ENCODE measurements at regions not wholly inside any gene's neighbourhood (a gene's known extent, or its start where the extent isn't known, plus 50 kb on each side); places are given as distances from the start of the nearest gene placed in this dataset.
"Not testable (repeated sequence)": the region's sequence is repeated elsewhere in the genome, so short reads cannot be mapped to it uniquely, and the experiment has no call there.

GRCh38 chr3:167033866-167034265, 346.2 kb downstream of the ZBBX start:
- no peak for TF ChIP-seq CTCF (IDR thresholded peaks at IDR 0.05; ENCODE audit: unreplicated experiment in 3 of 3)
- Mint-ChIP-seq H3K4me1 (peaks cover 24% of the 10 kb centered on the region), H3K27me3 (ENCODE audit: low read depth) (no peaks in the 10 kb centered on the region), H3K27ac (no peak overlapping the region), H3K9me3 (no peaks in the 10 kb centered on the region), H3K4me3 (no peak overlapping the region), H3K36me3 (ENCODE audit: low read depth) (no peaks in the 10 kb centered on the region)

DNA sequence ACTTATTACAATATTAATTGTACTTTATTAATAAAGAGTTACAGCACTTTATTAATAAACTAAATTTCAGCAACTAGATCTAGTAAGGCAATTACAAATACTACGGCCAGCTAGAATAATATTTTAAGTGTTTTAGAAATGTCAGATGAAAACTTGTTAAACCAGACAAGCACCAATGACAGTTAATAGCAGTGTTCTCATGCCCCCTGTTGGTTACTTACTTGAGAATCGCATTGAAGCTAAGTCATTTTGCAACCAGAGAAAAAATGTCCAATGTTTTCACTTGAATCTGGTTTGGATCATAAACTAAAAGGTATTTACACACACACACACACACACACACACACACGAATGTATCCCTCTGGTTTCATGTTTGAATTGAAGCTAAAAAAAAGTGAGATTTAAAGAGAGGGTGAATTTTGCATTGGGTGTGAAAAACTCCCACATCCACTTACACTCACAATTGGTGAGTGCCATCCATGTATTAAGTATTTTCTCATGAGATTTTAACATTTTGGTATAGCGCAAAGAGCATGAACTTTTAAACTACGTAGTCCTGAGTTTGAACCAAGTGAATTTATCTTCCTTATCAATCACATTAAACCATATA, 347.7 kb downstream of the ZBBX start:
- H3K27me3 Mint-ChIP-seq (ENCODE audit: low read depth) = no peaks in the 10 kb centered on the region
- H3K36me3 Mint-ChIP-seq (ENCODE audit: low read depth) = no peaks in the 10 kb centered on the region
- no peak overlapping the region for H3K4me3 Mint-ChIP-seq
- peaks cover 24% of the 10 kb centered on the region for H3K4me1 Mint-ChIP-seq
- no peaks in the 10 kb centered on the region for H3K9me3 Mint-ChIP-seq
- H3K27ac Mint-ChIP-seq = peak overlapping the region; percentile 53 to 67 (median 55)
- TF ChIP-seq CTCF (IDR thresholded peaks at IDR 0.05; ENCODE audit: unreplicated experiment in 3 of 3) = peak; percentile 45 to 67 (median 56)

DNA sequence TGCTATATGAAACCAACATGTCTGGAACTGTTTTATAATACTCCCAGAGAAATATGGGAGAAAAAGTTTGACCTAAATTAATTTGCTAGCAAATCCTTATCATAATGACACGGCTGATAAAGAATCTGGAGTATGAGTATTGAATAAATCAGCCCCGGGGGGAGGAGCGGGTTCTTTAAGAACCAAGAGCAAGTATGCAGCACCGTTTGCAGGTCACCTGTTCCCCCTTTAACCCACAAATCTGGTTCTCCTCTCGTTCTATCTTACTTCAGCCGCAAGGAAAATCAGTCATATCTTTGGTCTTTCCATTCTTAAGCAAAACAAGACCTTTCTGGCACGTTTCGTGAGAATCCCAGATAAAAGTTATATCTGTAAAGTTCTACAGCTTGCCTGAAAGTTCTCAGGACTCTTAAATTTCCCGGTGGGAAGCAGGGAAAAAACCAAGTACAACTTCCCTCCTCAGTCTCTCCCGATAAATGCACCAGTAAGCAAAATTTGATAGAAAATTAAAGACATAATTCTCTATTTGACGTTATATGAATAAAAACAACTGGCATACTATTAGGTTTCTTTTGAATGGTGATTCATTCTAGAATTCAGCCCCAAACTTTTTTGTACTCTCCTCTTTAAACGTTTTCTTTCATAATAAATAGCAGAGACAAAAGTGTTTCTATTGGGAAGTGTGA, 348.6 kb downstream of the ZBBX start:
- Mint-ChIP-seq H3K27ac (peak overlapping the region in 2 of 3 experiments; percentile 32 to 53), H3K4me3 (no peak overlapping the region), H3K27me3 (ENCODE audit: low read depth) (no peaks in the 10 kb centered on the region), H3K36me3 (ENCODE audit: low read depth) (no peaks in the 10 kb centered on the region), H3K4me1 (peaks cover 24% of the 10 kb centered on the region), H3K9me3 (no peaks in the 10 kb centered on the region)
- TF ChIP-seq CTCF (IDR thresholded peaks at IDR 0.05; ENCODE audit: unreplicated experiment in 3 of 3) = no peak

GRCh38 chr3:167030082-167030725, 349.9 kb downstream of the ZBBX start:
- TF ChIP-seq CTCF (IDR thresholded peaks at IDR 0.05; ENCODE audit: unreplicated experiment in 3 of 3) = no peak
- no peaks in the 10 kb centered on the region for H3K36me3 Mint-ChIP-seq (ENCODE audit: low read depth)
- H3K4me1 Mint-ChIP-seq = peaks cover 24% of the 10 kb centered on the region

DNA sequence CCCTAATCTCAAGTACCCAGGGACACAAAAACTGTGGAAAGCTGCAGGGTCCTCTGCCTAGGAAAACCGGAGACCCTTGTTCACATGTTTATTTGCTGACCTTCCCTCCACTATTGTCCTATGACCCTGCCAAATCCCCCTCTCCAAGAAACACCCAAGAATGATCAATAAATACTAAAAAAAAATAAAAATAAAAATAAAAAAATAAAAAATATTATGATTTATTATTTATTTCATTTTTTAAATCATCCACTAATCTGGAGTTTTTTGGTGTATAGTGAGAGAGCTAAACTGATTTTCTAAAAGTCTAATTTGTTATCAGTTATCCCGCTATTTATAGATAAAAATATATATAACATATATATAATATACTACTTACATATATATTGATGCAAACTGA, 360.6 kb downstream of the ZBBX start:
- H3K4me3 Mint-ChIP-seq; H3K9me3 Mint-ChIP-seq; H3K27ac Mint-ChIP-seq; H3K27me3 Mint-ChIP-seq (ENCODE audit: low read depth); H3K4me1 Mint-ChIP-seq; H3K36me3 Mint-ChIP-seq (ENCODE audit: low read depth): not testable (repeated sequence)

More at GRCh38 chr3:167030082-167030725, 349.9 kb downstream of the ZBBX start:
- H3K27me3 Mint-ChIP-seq (ENCODE audit: low read depth) = no peaks in the 10 kb centered on the region
- H3K4me3 Mint-ChIP-seq = no peak overlapping the region
- no peaks in the 10 kb centered on the region for H3K9me3 Mint-ChIP-seq
- H3K27ac Mint-ChIP-seq = no peak overlapping the region

DNA sequence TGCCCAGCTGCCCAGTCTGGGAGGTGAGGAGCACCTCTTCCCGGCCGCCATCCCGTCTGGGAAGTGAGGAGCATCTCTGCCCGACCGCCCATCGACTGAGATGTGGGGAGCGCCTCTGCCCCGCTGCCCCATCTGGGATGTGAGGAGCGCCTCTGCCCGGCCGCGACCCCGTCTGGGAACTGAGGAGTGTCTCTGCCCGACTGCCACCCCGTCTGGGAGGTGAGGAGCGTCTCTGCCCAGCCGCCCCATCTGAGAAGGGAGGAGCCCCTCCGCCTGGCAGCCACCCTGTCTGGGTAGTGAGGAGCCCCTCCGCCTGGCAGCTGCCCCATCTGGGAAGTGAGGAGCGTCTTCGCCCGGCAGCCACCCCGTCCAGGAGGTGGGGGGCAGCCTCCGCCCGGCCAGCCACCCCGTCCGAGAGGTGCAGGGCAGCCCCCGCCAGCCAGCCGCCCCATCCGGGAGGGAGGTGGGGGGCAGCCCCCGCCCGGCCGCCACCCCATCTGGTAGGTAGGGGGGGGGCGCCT, 361.4 kb downstream of the ZBBX start:
- not testable (repeated sequence) for H3K4me1 Mint-ChIP-seq; H3K9me3 Mint-ChIP-seq; H3K4me3 Mint-ChIP-seq; H3K27ac Mint-ChIP-seq; H3K36me3 Mint-ChIP-seq (ENCODE audit: low read depth); H3K27me3 Mint-ChIP-seq (ENCODE audit: low read depth)

All from nephron (organoid).